ENCODE measurements at regions not wholly inside any gene's neighbourhood (a gene's known extent, or its start where the extent isn't known, plus 50 kb on each side); places are given as distances from the start of the nearest gene placed in this dataset.

DNA sequence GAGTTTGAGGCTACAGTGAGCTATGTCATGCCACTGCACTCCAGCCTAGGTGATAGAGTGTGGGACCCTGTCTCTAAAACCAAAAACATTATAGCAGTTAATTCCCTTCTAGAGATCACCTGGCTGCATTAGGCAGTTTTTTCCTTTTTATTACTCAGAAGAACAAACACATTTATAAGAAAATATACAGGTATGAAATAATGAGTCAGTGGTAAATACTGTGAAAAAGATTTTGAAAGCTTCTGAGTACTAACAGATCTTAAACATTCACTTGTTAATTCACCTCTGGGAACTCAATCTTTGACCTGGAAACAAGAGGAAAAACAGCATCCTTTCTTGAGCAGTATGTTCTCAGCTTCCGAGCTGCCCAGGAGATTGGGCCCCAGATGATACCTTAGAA lies 64.1 kb downstream of the UCHL1 start:
- Mint-ChIP-seq H3K9me3 (peaks cover 5 to 7% of the 10 kb centered on the region in 2 experiments; a peak in 4 of 5 replicates), H3K27me3 (ENCODE audit: low read depth) (peaks cover 2% of the 10 kb centered on the region), H3K36me3 (ENCODE audit: insufficient read depth in 1 of 3, low read depth in 3 of 3) (peaks cover 0 to 11% (median 3%) of the 10 kb centered on the region in 3 experiments; a peak in 4 of 7 replicates), H3K27ac (no peak overlapping the region), H3K4me1 (peaks cover 11 to 14% of the 10 kb centered on the region in 2 experiments), H3K4me3 (no peak overlapping the region)
- no peaks in the 10 kb centered on the region for H3K9me3 ChIP-seq (ENCODE audit: control insufficient read depth, low read depth, low read length)
- H3K79me1 ChIP-seq (ENCODE audit: insufficient read depth, low read depth, low read length, poor library complexity, severe bottlenecking) = no peaks in the 10 kb centered on the region
- peaks cover 4% of the 10 kb centered on the region; the same call in 1 of the 2 replicates for H3K4me1 ChIP-seq (ENCODE audit: insufficient read depth, low read length)
- DNase-seq = no peak
- H4K91ac ChIP-seq (ENCODE audit: insufficient read length, low read depth, low read length) = no peak overlapping the region
- H3K56ac ChIP-seq (ENCODE audit: insufficient read length, low read depth, low read length) = no peak overlapping the region
- no peak overlapping the region for H2BK20ac ChIP-seq (ENCODE audit: low read depth, low read length, poor library complexity, severe bottlenecking)
- H2BK120ac ChIP-seq (ENCODE audit: low read depth, low read length, poor library complexity, severe bottlenecking) = no peak overlapping the region
- no peak overlapping the region for H2BK5ac ChIP-seq (ENCODE audit: insufficient read length, low read length)
- TF ChIP-seq, protein P1, sequence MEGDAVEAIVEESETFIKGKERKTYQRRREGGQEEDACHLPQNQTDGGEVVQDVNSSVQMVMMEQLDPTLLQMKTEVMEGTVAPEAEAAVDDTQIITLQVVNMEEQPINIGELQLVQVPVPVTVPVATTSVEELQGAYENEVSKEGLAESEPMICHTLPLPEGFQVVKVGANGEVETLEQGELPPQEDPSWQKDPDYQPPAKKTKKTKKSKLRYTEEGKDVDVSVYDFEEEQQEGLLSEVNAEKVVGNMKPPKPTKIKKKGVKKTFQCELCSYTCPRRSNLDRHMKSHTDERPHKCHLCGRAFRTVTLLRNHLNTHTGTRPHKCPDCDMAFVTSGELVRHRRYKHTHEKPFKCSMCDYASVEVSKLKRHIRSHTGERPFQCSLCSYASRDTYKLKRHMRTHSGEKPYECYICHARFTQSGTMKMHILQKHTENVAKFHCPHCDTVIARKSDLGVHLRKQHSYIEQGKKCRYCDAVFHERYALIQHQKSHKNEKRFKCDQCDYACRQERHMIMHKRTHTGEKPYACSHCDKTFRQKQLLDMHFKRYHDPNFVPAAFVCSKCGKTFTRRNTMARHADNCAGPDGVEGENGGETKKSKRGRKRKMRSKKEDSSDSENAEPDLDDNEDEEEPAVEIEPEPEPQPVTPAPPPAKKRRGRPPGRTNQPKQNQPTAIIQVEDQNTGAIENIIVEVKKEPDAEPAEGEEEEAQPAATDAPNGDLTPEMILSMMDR (conservative IDR thresholded peaks at IDR 0.05) = no peak
- H3K4ac ChIP-seq (ENCODE audit: low read depth, low read length) = no peak overlapping the region
- no peak overlapping the region for H3K14ac ChIP-seq (ENCODE audit: insufficient read depth, low read length)
- no peaks in the 10 kb centered on the region for H4K20me1 ChIP-seq (ENCODE audit: control insufficient read depth, insufficient read depth, insufficient read length)
- H2BK15ac ChIP-seq (ENCODE audit: low read depth, low read length) = no peak overlapping the region
- no peak overlapping the region for H3K9ac ChIP-seq (ENCODE audit: extremely low read depth, insufficient read length, low read length)
- no peak overlapping the region for H3K4me2 ChIP-seq (ENCODE audit: insufficient read depth, insufficient read length, low read length)
- H3K27me3 ChIP-seq (ENCODE audit: insufficient read depth, low read length) = no peaks in the 10 kb centered on the region
- no peaks in the 10 kb centered on the region for H3K79me2 ChIP-seq (ENCODE audit: insufficient read depth, low read length)
- no peak overlapping the region for H3T11ph ChIP-seq (ENCODE audit: low read length)
- H2AFZ ChIP-seq (ENCODE audit: low read length) = no peak overlapping the region
- H2BK12ac ChIP-seq (ENCODE audit: insufficient read length, low read depth, low read length) = no peak overlapping the region
- no peak overlapping the region for H4K5ac ChIP-seq (ENCODE audit: insufficient read length, low read depth, low read length)
- H2AK5ac ChIP-seq (ENCODE audit: insufficient read length, low read length) = no peak overlapping the region
- WGBS (ENCODE audit: extremely low coverage, insufficient read length, low lambda C conversion rate) = no CpG with 5 or more reads among the region's 1 CpG
- no peak overlapping the region for H4K8ac ChIP-seq (replicated peaks; ENCODE audit: insufficient read length, low read depth, low read length)
- H3K23ac ChIP-seq (ENCODE audit: insufficient read length, low read depth, low read length) = no peak overlapping the region
- H3K18ac ChIP-seq (ENCODE audit: insufficient read length, low read depth, low read length) = no peak overlapping the region
- H3K23me2 ChIP-seq (ENCODE audit: insufficient read length, low read depth, low read length, poor library complexity, severe bottlenecking) = no peaks in the 10 kb centered on the region
- no peak overlapping the region for H3K27ac ChIP-seq (ENCODE audit: insufficient read length, low read depth, low read length)
